Body of pancreas (tissue), 4 donors: ENCODE measurements at regions not wholly inside any gene's neighbourhood (a gene's known extent, or its start where the extent isn't known, plus 50 kb on each side); places are given as distances from the start of the nearest gene placed in this dataset.

Source experiments
- ATAC-seq: fragments of 150-250 bp; one replicate; pipeline ENCODE4 v1.9.1; 2016
- DNase-seq, 4 donors: peaks; one replicate each; pipeline ENCODE4 v3.0.0-alpha.2; 2019
- H3K27ac ChIP-seq, 4 donors: fragments of 200-600 bp; sonication (generic); 1 replicate in 3 of 4; 2 replicates in 1 of 4; pipeline versions ENCODE4 v1.5.1 to v1.6.1; 2016 to 2019; ENCODE audit warnings: mild to moderate bottlenecking in 1 of 4, mixed read lengths in 1 of 4, moderate library complexity in 1 of 4
- H3K27me3 ChIP-seq, 2 donors: fragments of 200-600 bp; sonication (generic); one replicate each; pipeline ENCODE4 v1.6.0; 2016; ENCODE audit warnings: mild to moderate bottlenecking in 1 of 2
- H3K36me3 ChIP-seq, 2 donors: fragments of 200-600 bp; sonication (generic); replicated peaks in 1 of 2; 2 replicates each; pipeline ENCODE4 v1.5.1; 2016; ENCODE audit warnings: low read depth in 2 of 2; ENCODE audit not compliant: insufficient read depth in 1 of 2
- H3K4me1 ChIP-seq: fragments of 200-600 bp; sonication (generic); one replicate; pipeline ENCODE4 v1.6.0; 2016
- H3K4me3 ChIP-seq, 2 donors: fragments of 200-600 bp; sonication (generic); 1 replicate in 1 of 2; 2 replicates in 1 of 2; pipeline ENCODE4 v1.5.1; 2016 to 2019
- H3K9me3 ChIP-seq, 3 donors: fragments of 200-600 bp; sonication (generic); 1 replicate in 2 of 3; 2 replicates in 1 of 3; pipeline ENCODE4 v1.5.1; 2016
- CTCF ChIP-seq, 7 experiments: fragments of 450-650 bp in 4 of 7; fragments of 200-600 bp in 3 of 7; sonication (generic) in 3 of 7; IDR thresholded peaks; one replicate each; pipeline ENCODE4 v1.5.1; 2016 to 2019; ENCODE audit warnings: antibody characterized with exemption in 7 of 7
- POLR2A ChIP-seq, 3 donors: fragments of 450-650 bp; IDR thresholded peaks; one replicate each; pipeline ENCODE4 v1.6.1; 2016; ENCODE audit warnings: antibody characterized with exemption in 3 of 3, mild to moderate bottlenecking in 2 of 3
- WGBS, 2 donors: methylation state at CpG; one replicate each; pipeline ENCODE4 v1.1.5; 2017; 5-methylcytosine and 5-hydroxymethylcytosine counted together
- intact Hi-C: fragments of 100-400 bp; cut with DNase I; formaldehyde crosslinking; loops from one replicate; pipeline ENCODE4 v1.15.1; 2023

- H3K4me3 ChIP-seq = no peak overlapping the region
- H3K36me3 ChIP-seq = no peaks in the 10 kb centered on the region
- H3K9me3 ChIP-seq = no peaks in the 10 kb centered on the region
- no peak overlapping the region for H3K27ac ChIP-seq
- no peaks in the 10 kb centered on the region for H3K27me3 ChIP-seq
- intact Hi-C loops = no loop called here
- ATAC-seq (no peak), DNase-seq (no peak)
- H3K4me1 ChIP-seq = no peaks in the 10 kb centered on the region
- no peak for TF ChIP-seq CTCF (IDR thresholded peaks at IDR 0.05)
- no peak for TF ChIP-seq POLR2A (IDR thresholded peaks at IDR 0.05)
- 55 to 59% methylated on average over 8 of the region's 8 CpGs for WGBS, 2 donors
These were observed 965.3 kb downstream of the AACS start for GRCh38 chr12:126030573-126030972.

DNA sequence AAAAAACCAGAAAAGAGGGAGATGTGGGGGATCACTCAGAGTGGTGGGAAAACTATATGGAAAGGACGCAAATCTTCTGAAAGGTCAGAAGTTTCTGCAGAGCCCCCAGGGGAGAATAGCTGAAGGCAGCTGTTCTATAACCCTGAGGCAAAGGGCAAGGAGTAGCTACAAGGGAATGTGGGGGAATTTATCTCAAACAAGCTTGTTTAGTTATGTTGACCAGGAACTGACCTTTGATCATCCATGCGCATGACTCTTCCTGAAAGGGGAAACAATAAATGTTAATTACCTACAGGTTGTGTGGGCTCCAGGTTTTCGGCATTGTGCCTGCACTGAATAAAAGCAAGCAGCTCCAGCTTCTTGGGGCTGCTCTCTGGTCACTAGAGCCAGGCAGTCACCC is 968.5 kb downstream of the AACS start:
- DNase-seq (no peak), ATAC-seq (no peak)
- Histone ChIP-seq H3K36me3 (no peaks in the 10 kb centered on the region), H3K4me3 (no peak overlapping the region), H3K9me3 (no peaks in the 10 kb centered on the region), H3K27ac (no peak overlapping the region), H3K27me3 (no peaks in the 10 kb centered on the region), H3K4me1 (no peaks in the 10 kb centered on the region)
- intact Hi-C loops = no loop called here
- WGBS, 2 donors = 32 to 34% methylated on average over 3 of the region's 3 CpGs
- no peak for TF ChIP-seq CTCF (IDR thresholded peaks at IDR 0.05)
- TF ChIP-seq POLR2A (IDR thresholded peaks at IDR 0.05) = no peak

- ATAC-seq (no peak), DNase-seq (no peak)
- H3K4me1 ChIP-seq = no peaks in the 10 kb centered on the region
These were observed 971.1 kb downstream of the AACS start for GRCh38 chr12:126036348-126036747.

GRCh38 chr12:126038434-126038833 is 973.2 kb downstream of the AACS start:
- 37 to 42% methylated on average over 1 of the region's 1 CpG for WGBS, 2 donors
- DNase-seq = no peak
- intact Hi-C loops = no loop called here
- H3K4me3 ChIP-seq = no peak overlapping the region
- H3K27me3 ChIP-seq = no peaks in the 10 kb centered on the region
- H3K27ac ChIP-seq = no peak overlapping the region
- H3K4me1 ChIP-seq = no peaks in the 10 kb centered on the region
- H3K36me3 ChIP-seq = no peaks in the 10 kb centered on the region
- no peak for TF ChIP-seq CTCF (IDR thresholded peaks at IDR 0.05)
- TF ChIP-seq POLR2A (IDR thresholded peaks at IDR 0.05) = no peak
- no peaks in the 10 kb centered on the region for H3K9me3 ChIP-seq
- ATAC-seq = no peak

More at GRCh38 chr12:126036348-126036747, 971.1 kb downstream of the AACS start:
- H3K36me3 ChIP-seq = no peaks in the 10 kb centered on the region
- H3K9me3 ChIP-seq = no peaks in the 10 kb centered on the region
- TF ChIP-seq POLR2A (IDR thresholded peaks at IDR 0.05) = no peak
- TF ChIP-seq CTCF (IDR thresholded peaks at IDR 0.05) = no peak
- intact Hi-C loops = no loop called here
- no peak overlapping the region for H3K27ac ChIP-seq
- no peaks in the 10 kb centered on the region for H3K27me3 ChIP-seq
- no peak overlapping the region for H3K4me3 ChIP-seq

- Histone ChIP-seq H3K27ac (no peak overlapping the region), H3K9me3 (no peaks in the 10 kb centered on the region), H3K4me3 (no peak overlapping the region), H3K36me3 (no peaks in the 10 kb centered on the region), H3K27me3 (no peaks in the 10 kb centered on the region), H3K4me1 (no peaks in the 10 kb centered on the region)
- DNase-seq (no peak), ATAC-seq (no peak)
- intact Hi-C loops = no loop called here
- no peak for TF ChIP-seq CTCF (IDR thresholded peaks at IDR 0.05)
- no peak for TF ChIP-seq POLR2A (IDR thresholded peaks at IDR 0.05)
- 52 to 69% methylated on average over 5 of the region's 5 CpGs for WGBS, 2 donors
These were observed 975.1 kb downstream of the AACS start for GRCh38 chr12:126040307-126040706.
